Activated CD4-positive, alpha-beta memory T cell treated with anti-CD3 and anti-CD28 coated beads for 36 hours (primary cell): ENCODE measurements at regions not wholly inside any gene's neighbourhood (a gene's known extent, or its start where the extent isn't known, plus 50 kb on each side); places are given as distances from the start of the nearest gene placed in this dataset.

Source experiments
- CTCF ChIA-PET: fragments of 350-600 bp; sonication (Branson Sonifier 250); formaldehyde crosslinking; loops from one replicate; lab custom pipeline; 2021; ENCODE audit warnings: antibody characterized with exemption, inconsistent platforms; lab: Charles Lee
- POLR2A ChIA-PET: fragments of 350-600 bp; sonication (Branson Sonifier 250); formaldehyde crosslinking; loops from one replicate; lab custom pipeline; 2021; ENCODE audit warnings: antibody characterized with exemption; lab: Charles Lee
- DNase-seq: peaks from one replicate; pipeline ENCODE4 v3.0.0-alpha.2; 2020
- H3K27ac Mint-ChIP-seq: one replicate; pipeline ENCODE4 v1.8.0; 2021; ENCODE audit warnings: mixed read lengths
- H3K27me3 Mint-ChIP-seq: one replicate; pipeline ENCODE4 v1.8.0; 2021; ENCODE audit warnings: mixed read lengths
- H3K36me3 Mint-ChIP-seq: one replicate; pipeline ENCODE4 v1.8.0; 2021; ENCODE audit warnings: mixed read lengths
- H3K4me1 Mint-ChIP-seq: one replicate; pipeline ENCODE4 v1.8.0; 2021; ENCODE audit warnings: low read depth, mixed read lengths
- H3K4me3 Mint-ChIP-seq: one replicate; pipeline ENCODE4 v1.8.0; 2021; ENCODE audit warnings: mild to moderate bottlenecking, mixed read lengths
- H3K9me3 Mint-ChIP-seq: one replicate; pipeline ENCODE4 v1.8.0; 2021; ENCODE audit warnings: mixed read lengths
- intact Hi-C: fragments of 100-400 bp; cut with micrococcal nuclease; formaldehyde crosslinking; loops from one replicate; pipeline ENCODE4 v1.15.1; 2023

- DNase-seq: no peak
- Mint-ChIP-seq H3K4me1 (peaks cover 6% of the 10 kb centered on the region), H3K9me3 (no peaks in the 10 kb centered on the region), H3K4me3 (no peak overlapping the region), H3K27ac (no peak overlapping the region), H3K36me3 (no peaks in the 10 kb centered on the region), H3K27me3 (no peaks in the 10 kb centered on the region)
- intact Hi-C loops: no loop called here
- POLR2A ChIA-PET: no interaction called here
- CTCF ChIA-PET: interaction anchor here (0.5 kb wide), 1 partner anchor 1618 kb away, joined by 3 read pairs; no protein-coding TSS in a partner anchor
These were observed 51.7 kb upstream of the KCNMB1 start for GRCh38 chr5:170440771-170441392.

GRCh38 chr5:170439944-170440269 is 50.7 kb upstream of the KCNMB1 start:
- CTCF ChIA-PET: no interaction called here
- no peak for DNase-seq
- H3K27ac Mint-ChIP-seq: no peak overlapping the region
- H3K4me3 Mint-ChIP-seq: no peak overlapping the region
- intact Hi-C loops: no loop called here
- H3K9me3 Mint-ChIP-seq: no peaks in the 10 kb centered on the region
- POLR2A ChIA-PET: no interaction called here
- H3K4me1 Mint-ChIP-seq: peaks cover 3% of the 10 kb centered on the region
- H3K36me3 Mint-ChIP-seq: no peaks in the 10 kb centered on the region
- no peaks in the 10 kb centered on the region for H3K27me3 Mint-ChIP-seq

- intact Hi-C loops: no loop called here
- POLR2A ChIA-PET: no interaction called here
- no peaks in the 10 kb centered on the region for H3K4me1 Mint-ChIP-seq
- H3K27ac Mint-ChIP-seq: no peak overlapping the region
- H3K9me3 Mint-ChIP-seq: no peaks in the 10 kb centered on the region
- H3K4me3 Mint-ChIP-seq: no peak overlapping the region
- no peak for DNase-seq
- no peaks in the 10 kb centered on the region for H3K36me3 Mint-ChIP-seq
- CTCF ChIA-PET: interaction anchor here (0.9 to 1.6 kb wide), 3 partner anchors 12 to 199 kb away, joined by 3 to 5 read pairs (median 3); no protein-coding TSS in a partner anchor
- H3K27me3 Mint-ChIP-seq: no peaks in the 10 kb centered on the region
These were observed 50.2 kb upstream of the KCNMB1 start for GRCh38 chr5:170439223-170439943.
